HG03139 (cell line): ENCODE measurements at regions not wholly inside any gene's neighbourhood (a gene's known extent, or its start where the extent isn't known, plus 50 kb on each side); places are given as distances from the start of the nearest gene placed in this dataset.

Source experiments
- ATAC-seq: cut with Tn5 transposase; IDR thresholded peaks from one replicate; pipeline ENCODE4 v1.9.1; 2021; ENCODE audit not compliant: unreplicated experiment

GRCh38 chr3:110070161-110070916 lies 733.0 kb upstream of the DPPA4 start:
- no peak for ATAC-seq

GRCh38 chr3:110074095-110074494 lies 736.7 kb upstream of the DPPA4 start:
- no peak for ATAC-seq

- ATAC-seq = no peak
These were observed 739.7 kb upstream of the DPPA4 start for GRCh38 chr3:110077093-110077492.

- ATAC-seq = no peak
These were observed 756.1 kb upstream of the DPPA4 start for GRCh38 chr3:110093411-110093810.

- no peak for ATAC-seq
These were observed 756.6 kb upstream of the DPPA4 start for GRCh38 chr3:110093812-110094401.

- ATAC-seq = no peak
These were observed 762.4 kb upstream of the DPPA4 start for GRCh38 chr3:110099711-110100110.

GRCh38 chr3:110101361-110101760 lies 764.0 kb upstream of the DPPA4 start:
- no peak for ATAC-seq

GRCh38 chr3:110106805-110107204 lies 769.5 kb upstream of the DPPA4 start:
- ATAC-seq = no peak

GRCh38 chr3:110123946-110124345 lies 786.6 kb upstream of the DPPA4 start:
- ATAC-seq = no peak

GRCh38 chr3:110126065-110126464 lies 788.7 kb upstream of the DPPA4 start:
- no peak for ATAC-seq

GRCh38 chr3:110133971-110134370 lies 796.6 kb upstream of the DPPA4 start:
- no peak for ATAC-seq

GRCh38 chr3:110139048-110139447 lies 801.7 kb upstream of the DPPA4 start:
- no peak for ATAC-seq

GRCh38 chr3:110139821-110140220 lies 802.5 kb upstream of the DPPA4 start:
- no peak for ATAC-seq

GRCh38 chr3:110149763-110150162 lies 812.4 kb upstream of the DPPA4 start:
- ATAC-seq = no peak

- ATAC-seq = no peak
These were observed 819.9 kb upstream of the DPPA4 start for GRCh38 chr3:110157221-110157620.

- no peak for ATAC-seq
These were observed 827.5 kb upstream of the DPPA4 start for GRCh38 chr3:110164632-110165369.

GRCh38 chr3:110165370-110165743 lies 828.0 kb upstream of the DPPA4 start:
- ATAC-seq = no peak

GRCh38 chr3:110165753-110166152 lies 828.4 kb upstream of the DPPA4 start:
- ATAC-seq = no peak

- no peak for ATAC-seq
These were observed 829.4 kb upstream of the DPPA4 start for GRCh38 chr3:110166791-110167190.

GRCh38 chr3:110174908-110175307 lies 837.6 kb upstream of the DPPA4 start:
- ATAC-seq = no peak

GRCh38 chr3:110178965-110179364 lies 841.6 kb upstream of the DPPA4 start:
- ATAC-seq = no peak

GRCh38 chr3:110180733-110181132 lies 843.4 kb upstream of the DPPA4 start:
- no peak for ATAC-seq
